MM.1S (cell line): ENCODE measurements at regions not wholly inside any gene's neighbourhood (a gene's known extent, or its start where the extent isn't known, plus 50 kb on each side); places are given as distances from the start of the nearest gene placed in this dataset.

Experiments
- DNase-seq: peaks from one replicate; pipeline ENCODE4 v3.0.0-alpha.2; 2015
- H2AFZ ChIP-seq: fragments of 300-600 bp; sonication (generic); 2 replicates; pipeline ENCODE4 v1.6.0; 2016; ENCODE audit warnings: antibody characterized with exemption, low read length
- H3F3A ChIP-seq: fragments of 300-600 bp; sonication (generic); 2 replicates; pipeline ENCODE4 v1.6.1; 2016; ENCODE audit warnings: mild to moderate bottlenecking, antibody characterized with exemption, low read length, moderate library complexity, mixed read lengths; ENCODE audit not compliant: insufficient read depth
- H3K27ac ChIP-seq: fragments of 300-600 bp; sonication (generic); 2 replicates; pipeline ENCODE4 v1.5.1; 2016; ENCODE audit warnings: mild to moderate bottlenecking, low read length
- H3K27me3 ChIP-seq: fragments of 300-600 bp; sonication (generic); replicated peaks from 2 replicates; pipeline ENCODE4 v1.6.0; 2016; ENCODE audit warnings: low read length; ENCODE audit not compliant: insufficient read depth
- H3K36me3 ChIP-seq: fragments of 300-600 bp; sonication (generic); replicated peaks from 2 replicates; pipeline ENCODE4 v1.6.1; 2016; ENCODE audit warnings: mild to moderate bottlenecking, low read length, mixed read lengths; ENCODE audit not compliant: insufficient read depth
- H3K4me1 ChIP-seq: fragments of 300-600 bp; sonication (generic); 2 replicates; pipeline ENCODE4 v1.6.1; 2016; ENCODE audit warnings: low read length, mixed read lengths
- H3K4me2 ChIP-seq: fragments of 300-600 bp; sonication (generic); 2 replicates; pipeline ENCODE4 v1.6.0; 2016; ENCODE audit warnings: low read depth, low read length
- H3K4me3 ChIP-seq: fragments of 300-600 bp; sonication (generic); 2 replicates; pipeline ENCODE4 v1.5.1; 2016; ENCODE audit warnings: low read length, mixed read lengths
- H3K79me2 ChIP-seq: fragments of 300-600 bp; sonication (generic); 2 replicates; pipeline ENCODE4 v1.6.1; 2016; ENCODE audit warnings: mixed run types, low read length, mixed read lengths
- H3K9ac ChIP-seq: fragments of 300-600 bp; sonication (generic); 2 replicates; pipeline ENCODE4 v1.6.1; 2016; ENCODE audit warnings: low read length, mixed read lengths
- H3K9me2 ChIP-seq: fragments of 300-600 bp; sonication (generic); replicated peaks from 2 replicates; pipeline ENCODE4 v1.6.1; 2016; ENCODE audit warnings: mild to moderate bottlenecking, low read length, mixed read lengths; ENCODE audit not compliant: insufficient read depth
- H3K9me3 ChIP-seq: fragments of 300-600 bp; sonication (generic); replicated peaks from 2 replicates; pipeline ENCODE4 v1.6.1; 2016; ENCODE audit warnings: mild to moderate bottlenecking, low read length, mixed read lengths; ENCODE audit not compliant: insufficient read depth
- H4K20me1 ChIP-seq: fragments of 300-600 bp; sonication (generic); 2 replicates; pipeline ENCODE4 v1.6.1; 2016; ENCODE audit warnings: mild to moderate bottlenecking, low read length, moderate library complexity, mixed read lengths; ENCODE audit not compliant: insufficient read depth
- CTCF ChIP-seq: fragments of 300-600 bp; sonication (generic); IDR thresholded peaks from 2 replicates; pipeline ENCODE4 v1.5.1; 2016; ENCODE audit warnings: antibody characterized with exemption, low read length, mixed read lengths
- EZH2 ChIP-seq: fragments of 300-600 bp; sonication (generic); optimal IDR thresholded peaks from 2 replicates; pipeline ENCODE3; 2017; ENCODE audit warnings: low read depth, mild to moderate bottlenecking, antibody characterized with exemption, low read length, mixed read lengths
- EZH2phosphoT487 ChIP-seq: fragments of 300-600 bp; sonication (generic); IDR thresholded peaks from 2 replicates; pipeline ENCODE4 v1.6.1; 2018; ENCODE audit warnings: antibody characterized with exemption, low read length

- Histone ChIP-seq H3K9me3 (no peaks in the 10 kb centered on the region), H3K27ac (no peak overlapping the region), H3K4me1 (no peaks in the 10 kb centered on the region), H3K27me3 (no peaks in the 10 kb centered on the region), H2AFZ (no peak overlapping the region), H3K36me3 (no peaks in the 10 kb centered on the region), H3K4me2 (no peak overlapping the region), H4K20me1 (no peaks in the 10 kb centered on the region), H3K9ac (no peak overlapping the region), H3K4me3 (no peak overlapping the region), H3K9me2 (no peaks in the 10 kb centered on the region), H3K79me2 (no peaks in the 10 kb centered on the region), H3F3A (no peaks in the 10 kb centered on the region)
- TF ChIP-seq EZH2phosphoT487 (no peak), EZH2 (no peak)
- DNase-seq = no peak
These were observed 179.7 kb upstream of the MTNR1B start for GRCh38 chr11:92789761-92790160.

- no peak for TF ChIP-seq EZH2
- TF ChIP-seq EZH2phosphoT487 = no peak
- TF ChIP-seq CTCF = no peak
- no peak for DNase-seq
- H3F3A ChIP-seq = no peaks in the 10 kb centered on the region
- no peak overlapping the region for H3K9ac ChIP-seq
- H4K20me1 ChIP-seq = no peaks in the 10 kb centered on the region
- H3K4me1 ChIP-seq = no peaks in the 10 kb centered on the region
- H2AFZ ChIP-seq = no peak overlapping the region
- no peaks in the 10 kb centered on the region for H3K36me3 ChIP-seq
- H3K79me2 ChIP-seq = no peaks in the 10 kb centered on the region
- no peak overlapping the region for H3K4me2 ChIP-seq
- no peaks in the 10 kb centered on the region for H3K27me3 ChIP-seq
- no peak overlapping the region for H3K4me3 ChIP-seq
- no peaks in the 10 kb centered on the region for H3K9me3 ChIP-seq
- no peak overlapping the region for H3K27ac ChIP-seq
- H3K9me2 ChIP-seq = no peaks in the 10 kb centered on the region
These were observed 179.1 kb upstream of the MTNR1B start for GRCh38 chr11:92790366-92790765.

GRCh38 chr11:92790926-92791616, 178.4 kb upstream of the MTNR1B start:
- no peaks in the 10 kb centered on the region for H3K9me3 ChIP-seq
- no peak for DNase-seq
- no peak overlapping the region for H3K27ac ChIP-seq
- TF ChIP-seq EZH2 (no peak), EZH2phosphoT487 (no peak), CTCF (no peak)
- H3K27me3 ChIP-seq = no peaks in the 10 kb centered on the region
- H3K9ac ChIP-seq = no peak overlapping the region
- no peaks in the 10 kb centered on the region for H4K20me1 ChIP-seq
- 0 out of 2 replicates have a peak, but pooled peaks cover 2% of the 10 kb centered on the region for H3K4me1 ChIP-seq
- H3F3A ChIP-seq = no peaks in the 10 kb centered on the region
- no peaks in the 10 kb centered on the region for H3K79me2 ChIP-seq
- H3K4me2 ChIP-seq = no peak overlapping the region
- no peaks in the 10 kb centered on the region for H3K9me2 ChIP-seq
- H2AFZ ChIP-seq = no peak overlapping the region
- no peaks in the 10 kb centered on the region for H3K36me3 ChIP-seq
- H3K4me3 ChIP-seq = no peak overlapping the region

GRCh38 chr11:92791886-92792285, 177.6 kb upstream of the MTNR1B start:
- no peaks in the 10 kb centered on the region for H3K27me3 ChIP-seq
- H3K36me3 ChIP-seq = no peaks in the 10 kb centered on the region
- no peaks in the 10 kb centered on the region for H3K9me2 ChIP-seq
- H3K4me2 ChIP-seq = no peak overlapping the region
- H4K20me1 ChIP-seq = no peaks in the 10 kb centered on the region
- no peak overlapping the region for H2AFZ ChIP-seq
- TF ChIP-seq EZH2phosphoT487 = no peak
- TF ChIP-seq CTCF = no peak
- TF ChIP-seq EZH2 = no peak
- no peak overlapping the region for H3K9ac ChIP-seq
- no peaks in the 10 kb centered on the region for H3K79me2 ChIP-seq
- H3F3A ChIP-seq = no peaks in the 10 kb centered on the region
- 0 out of 2 replicates have a peak, but pooled peaks cover 7% of the 10 kb centered on the region for H3K4me1 ChIP-seq
- DNase-seq = no peak
- H3K27ac ChIP-seq = no peak overlapping the region
- H3K9me3 ChIP-seq = no peaks in the 10 kb centered on the region
- H3K4me3 ChIP-seq = no peak overlapping the region
